GM18505 (cell line): ENCODE measurements at regions not wholly inside any gene's neighbourhood (a gene's known extent, or its start where the extent isn't known, plus 50 kb on each side); places are given as distances from the start of the nearest gene placed in this dataset.
"Not testable (repeated sequence)": the region's sequence is repeated elsewhere in the genome, so short reads cannot be mapped to it uniquely, and the experiment has no call there.

Experiments
- ATAC-seq: cut with Tn5 transposase; IDR thresholded peaks from one replicate; pipeline ENCODE4 v1.9.1; 2021; ENCODE audit not compliant: unreplicated experiment
- POLR2A ChIP-seq: IDR thresholded peaks from 4 replicates; pipeline ENCODE4 v1.6.1; 2011; ENCODE audit warnings: borderline replicate concordance; ENCODE audit not compliant: insufficient read depth, insufficient read length; ENCODE audit errors: extremely low read depth

DNA sequence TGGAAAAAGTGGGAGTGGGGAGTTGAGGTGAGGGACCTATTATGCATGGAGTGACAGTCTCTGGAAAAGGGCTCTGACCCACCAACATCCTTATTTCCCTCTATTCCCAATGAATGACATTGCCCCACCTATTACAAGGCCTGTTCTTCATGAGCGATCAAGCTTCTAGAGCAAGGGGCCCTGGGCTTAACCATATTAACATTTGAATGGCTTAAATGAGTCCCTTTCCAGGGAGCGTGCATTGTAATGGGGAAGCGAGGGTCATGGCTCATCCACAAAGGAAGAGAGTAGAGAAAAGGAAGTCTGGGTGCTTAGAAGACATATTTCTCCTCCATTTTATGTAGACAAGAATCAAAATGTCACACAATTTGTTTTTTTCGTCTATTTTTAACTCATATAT is 255.5 kb downstream of the CAAP1 start:
- ATAC-seq = no peak
- TF ChIP-seq POLR2A = no peak

DNA sequence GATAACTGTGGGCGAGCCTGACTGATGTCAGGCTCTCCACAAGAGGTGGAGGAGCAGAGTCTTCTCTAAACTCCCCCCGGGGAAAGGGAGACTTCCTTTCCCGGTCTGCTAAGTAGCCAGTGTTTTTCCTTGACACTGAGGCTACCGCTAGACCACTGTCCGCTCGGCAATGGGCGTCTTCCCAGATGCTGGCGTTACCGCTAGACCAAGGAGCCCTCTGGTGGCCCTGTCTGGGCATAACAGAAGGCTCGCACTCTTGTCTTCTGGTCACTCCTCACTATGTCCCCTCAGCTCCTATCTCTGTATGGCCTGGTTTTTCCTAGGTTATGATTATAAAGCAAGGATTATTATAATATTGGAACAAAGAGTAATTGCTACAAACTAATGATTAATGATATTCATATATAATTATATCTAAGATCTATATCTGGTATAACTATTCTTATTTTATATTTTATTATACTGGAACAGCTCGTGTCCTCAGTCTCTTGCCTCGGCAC is 278.7 kb downstream of the CAAP1 start:
- ATAC-seq = not testable (repeated sequence)

DNA sequence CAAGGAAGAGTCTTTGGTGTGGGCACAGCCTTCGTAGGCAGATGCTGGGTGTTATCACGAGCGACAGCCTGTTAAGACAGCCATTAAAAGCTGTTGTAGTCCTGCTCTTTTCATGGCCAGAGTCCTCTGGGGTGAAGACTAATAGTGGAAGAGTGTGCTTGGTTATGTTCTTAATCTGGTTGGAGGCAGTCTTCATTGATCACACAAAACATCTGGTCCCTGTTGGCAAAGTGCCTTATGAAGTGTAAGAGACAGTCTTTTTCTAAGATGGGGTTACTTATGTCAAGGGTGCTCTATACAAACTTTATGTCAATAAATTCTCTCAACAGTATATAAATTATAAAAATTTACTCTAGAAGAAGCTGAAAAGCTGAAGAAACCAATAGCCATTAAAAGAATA is 280.4 kb downstream of the CAAP1 start:
- no peak for TF ChIP-seq POLR2A
- ATAC-seq = no peak

- ATAC-seq = no peak
- TF ChIP-seq POLR2A = no peak
Observed at GRCh38 chr9:26606756-26607155, 285.8 kb downstream of the CAAP1 start.

DNA sequence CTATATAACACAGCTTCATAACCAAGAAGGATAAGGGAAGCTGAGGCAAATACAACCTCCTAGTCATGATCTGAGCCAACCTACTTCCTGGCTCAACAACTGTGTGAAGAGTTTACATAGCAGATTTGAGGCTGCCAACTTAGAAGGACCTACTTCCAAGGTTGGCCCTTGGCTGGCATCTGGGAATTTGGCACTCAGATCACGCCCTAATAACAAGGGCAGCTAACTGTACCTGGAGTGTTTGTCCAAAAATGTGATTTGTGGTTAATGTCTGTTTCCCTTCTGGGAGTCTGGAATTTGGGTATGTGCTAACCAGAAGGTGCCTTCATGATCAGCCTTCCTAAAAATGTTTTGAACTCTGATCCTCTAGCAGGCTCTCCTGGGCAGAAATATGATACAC is 287.2 kb downstream of the CAAP1 start:
- no peak for ATAC-seq
- TF ChIP-seq POLR2A = no peak

DNA sequence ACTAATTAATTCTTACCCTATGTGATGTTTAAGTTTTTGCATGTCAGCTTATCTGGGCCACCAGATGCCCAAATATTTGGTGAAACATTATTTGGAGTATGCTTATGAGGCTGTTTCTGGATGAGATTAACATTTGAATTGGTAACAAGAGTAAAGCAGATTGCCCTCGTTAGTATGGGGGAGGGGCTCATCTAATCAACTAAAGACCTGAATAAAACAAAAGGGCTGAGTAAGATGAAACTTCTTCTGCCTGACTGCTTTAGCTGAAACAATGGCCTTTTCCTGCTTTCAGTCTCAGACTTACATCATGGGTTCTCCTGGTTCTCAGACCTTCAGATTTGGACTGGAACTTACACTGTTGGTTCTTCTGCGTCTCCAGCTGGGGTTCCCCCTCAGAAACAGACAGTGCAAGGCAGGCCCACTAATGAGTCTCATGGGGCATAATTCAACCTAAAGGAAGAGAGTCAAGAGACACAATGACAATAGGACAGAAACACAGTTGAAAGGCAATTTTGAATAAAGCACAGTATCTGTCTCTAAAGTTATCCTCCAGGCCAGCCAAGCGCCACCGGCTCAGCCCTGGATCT is 288.4 kb downstream of the CAAP1 start:
- no peak for TF ChIP-seq POLR2A
- no peak for ATAC-seq

- no peak for TF ChIP-seq POLR2A
- ATAC-seq = no peak
Observed at GRCh38 chr9:26603617-26604016, 289.0 kb downstream of the CAAP1 start.

DNA sequence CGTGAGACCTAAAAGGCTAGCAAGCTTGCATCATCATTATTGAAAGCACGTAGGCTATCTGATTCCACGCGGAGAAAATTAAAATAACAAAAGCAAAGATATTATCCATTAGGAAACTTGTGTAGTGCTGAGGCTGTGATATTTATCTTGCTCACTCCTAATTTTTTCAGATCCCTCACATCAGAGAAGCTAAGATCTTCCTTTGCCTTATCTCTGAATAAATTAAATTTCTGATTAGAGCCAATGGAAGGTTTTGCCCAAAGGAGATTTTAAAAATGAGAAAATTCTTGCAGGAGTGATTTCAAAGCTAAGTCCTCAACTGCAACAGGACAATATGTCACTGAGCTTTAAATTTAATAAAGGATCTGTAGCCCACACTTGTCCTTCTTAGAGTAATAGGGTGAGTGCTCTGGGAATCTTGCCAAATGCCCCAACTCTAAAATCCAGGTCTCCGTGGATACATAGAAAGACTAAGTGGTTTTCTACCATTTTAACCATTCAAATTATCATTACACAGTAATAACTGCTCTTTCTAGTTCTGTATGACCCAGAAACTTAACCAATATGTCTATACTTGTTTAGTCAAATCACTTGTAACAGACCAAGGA is 295.0 kb downstream of the CAAP1 start:
- TF ChIP-seq POLR2A = no peak

DNA sequence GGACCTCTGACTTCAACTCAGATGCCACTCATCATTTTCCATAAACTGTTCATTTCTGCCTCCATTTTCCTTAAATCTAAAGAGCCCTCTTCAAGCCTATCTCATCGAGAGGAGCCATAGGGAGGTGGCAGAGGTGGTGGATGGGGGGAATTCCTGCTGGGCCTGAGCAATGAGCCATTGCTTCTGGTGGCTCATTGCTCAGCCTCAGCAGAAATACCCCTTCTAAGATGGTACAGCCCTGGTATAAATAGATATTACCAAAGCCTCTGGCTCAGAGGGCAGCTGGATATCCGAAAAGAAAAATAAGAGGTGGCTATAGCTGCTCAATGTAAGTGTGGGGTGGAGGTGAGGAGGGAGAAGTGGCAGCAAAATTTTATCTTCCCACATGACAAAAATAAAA is 313.5 kb downstream of the CAAP1 start:
- ATAC-seq = no peak
- TF ChIP-seq POLR2A = no peak

More for the DNA sequence above, 295.0 kb downstream of the CAAP1 start:
- no peak for ATAC-seq

DNA sequence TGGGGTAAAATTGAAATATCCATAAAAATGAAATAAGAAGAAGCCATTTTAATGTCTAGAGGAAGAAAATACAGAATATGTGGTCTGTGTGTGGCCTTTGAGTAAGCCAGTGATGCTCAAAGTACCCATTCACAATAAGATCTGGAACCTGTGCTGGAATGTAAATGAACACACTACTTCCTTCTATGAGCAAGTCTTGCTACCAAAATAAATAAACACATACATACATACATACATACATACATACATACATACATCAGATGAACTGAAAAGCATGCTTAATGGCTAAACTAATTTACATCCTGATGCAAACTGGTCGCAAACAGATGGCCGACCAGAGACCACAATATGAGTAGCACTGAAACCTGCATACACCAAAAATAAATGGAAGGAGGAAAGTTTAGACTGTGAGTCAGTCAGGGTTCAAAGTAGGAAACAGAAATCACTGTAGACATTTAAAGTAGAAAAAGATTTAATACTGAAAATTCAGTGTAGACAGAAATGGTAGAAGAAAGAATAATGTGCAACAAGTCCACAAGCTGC is 317.6 kb downstream of the CAAP1 start:
- TF ChIP-seq POLR2A = no peak
- no peak for ATAC-seq

DNA sequence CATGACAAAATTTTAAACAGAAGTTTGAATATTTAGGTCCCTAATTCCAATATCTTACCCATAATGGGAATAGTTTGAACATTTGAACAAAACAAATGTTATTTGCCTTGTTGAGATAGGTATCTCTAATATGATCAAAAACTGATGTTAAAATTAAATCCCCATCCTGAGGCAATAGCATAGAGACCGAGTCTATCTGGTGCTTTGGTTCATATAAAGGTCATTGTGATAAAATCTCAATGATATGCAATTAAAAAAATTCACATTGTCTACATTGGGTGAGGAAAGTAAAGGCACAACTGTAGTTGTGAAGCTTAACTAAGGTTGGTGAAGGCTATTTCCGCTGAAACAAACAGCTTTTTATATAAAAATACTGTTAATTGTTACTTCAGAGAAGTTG is 318.3 kb downstream of the CAAP1 start:
- TF ChIP-seq POLR2A = no peak
- no peak for ATAC-seq

DNA sequence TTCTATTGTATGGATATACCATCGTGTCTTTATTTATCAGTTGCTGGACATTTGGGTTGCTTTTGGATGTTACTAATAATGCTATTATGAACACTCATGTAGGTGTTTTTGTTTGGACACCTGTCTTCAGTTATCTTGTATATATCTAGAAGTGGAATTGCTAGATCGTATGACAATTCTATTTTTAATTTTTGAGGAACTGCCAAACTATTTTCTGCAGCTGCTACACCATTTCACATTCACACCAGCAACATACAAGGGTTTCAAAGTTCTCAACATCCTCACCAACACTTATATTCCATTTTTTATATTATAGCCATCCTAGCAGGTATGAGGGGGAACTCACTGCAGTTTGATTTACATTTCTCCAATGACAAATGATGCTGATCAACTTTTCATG is 324.6 kb downstream of the CAAP1 start:
- no peak for ATAC-seq
- TF ChIP-seq POLR2A = no peak

DNA sequence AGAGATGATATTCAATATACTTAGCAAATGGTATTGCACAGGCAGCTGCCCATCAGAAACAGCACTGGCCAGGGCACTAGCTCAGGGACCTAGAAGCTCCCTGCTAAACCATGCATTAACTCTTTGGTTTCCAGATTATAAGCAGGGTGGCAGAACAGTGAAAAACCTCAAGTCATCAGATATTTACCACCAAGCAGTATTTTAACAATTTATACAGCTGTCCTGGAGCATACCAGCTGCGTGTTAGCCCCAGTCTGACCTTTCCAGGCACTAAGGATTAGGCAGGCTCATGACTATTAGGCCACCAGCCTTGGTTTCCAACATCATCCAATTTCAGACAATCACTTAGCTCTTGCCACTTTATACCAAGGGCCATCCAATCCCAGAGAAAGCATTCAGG is 326.5 kb downstream of the CAAP1 start:
- ATAC-seq = no peak

GRCh38 chr9:26565118-26565517 is 327.5 kb downstream of the CAAP1 start:
- ATAC-seq = no peak
- TF ChIP-seq POLR2A = no peak

More for the DNA sequence above, 326.5 kb downstream of the CAAP1 start:
- no peak for TF ChIP-seq POLR2A
